GM20431 (cell line): ENCODE measurements at regions not wholly inside any gene's neighbourhood (a gene's known extent, or its start where the extent isn't known, plus 50 kb on each side); places are given as distances from the start of the nearest gene placed in this dataset.

Experiments used
- in situ Hi-C: fragments of 300-500 bp; cut with MseI, MboI; formaldehyde crosslinking; loops from one replicate; pipeline ENCODE4 v1.15.0; 2020; ENCODE audit warnings: low sequenced_read_pairs; ENCODE audit not compliant: unreplicated experiment

GRCh38 chr5:63573380-63573779, 388.9 kb downstream of the HTR1A start:
- in situ Hi-C loops = no loop called here

- in situ Hi-C loops = no loop called here
Measured at GRCh38 chr5:63572740-63573139, 389.5 kb downstream of the HTR1A start.

DNA sequence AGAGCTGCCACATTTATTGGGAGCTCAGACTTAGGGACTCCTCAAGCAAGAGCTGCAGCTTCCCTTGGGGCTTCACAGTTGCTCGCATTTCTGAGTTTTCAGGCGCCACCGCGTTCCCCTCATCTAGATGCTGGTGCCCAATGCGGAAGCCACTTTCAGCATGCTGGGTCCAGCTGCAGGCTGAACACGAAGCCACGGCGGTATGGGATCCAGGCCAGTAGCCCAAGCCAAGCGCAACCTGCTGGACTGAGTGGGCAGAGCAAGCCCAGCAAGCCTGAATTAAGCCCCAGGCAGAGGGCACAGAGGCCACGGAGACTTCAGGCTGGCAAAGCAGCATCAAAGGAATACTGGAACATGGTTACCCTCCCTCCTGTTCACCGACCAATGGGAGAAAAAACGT, 391.5 kb downstream of the HTR1A start:
- in situ Hi-C loops = no loop called here

GRCh38 chr5:63564789-63565188, 397.5 kb downstream of the HTR1A start:
- in situ Hi-C loops = no loop called here

DNA sequence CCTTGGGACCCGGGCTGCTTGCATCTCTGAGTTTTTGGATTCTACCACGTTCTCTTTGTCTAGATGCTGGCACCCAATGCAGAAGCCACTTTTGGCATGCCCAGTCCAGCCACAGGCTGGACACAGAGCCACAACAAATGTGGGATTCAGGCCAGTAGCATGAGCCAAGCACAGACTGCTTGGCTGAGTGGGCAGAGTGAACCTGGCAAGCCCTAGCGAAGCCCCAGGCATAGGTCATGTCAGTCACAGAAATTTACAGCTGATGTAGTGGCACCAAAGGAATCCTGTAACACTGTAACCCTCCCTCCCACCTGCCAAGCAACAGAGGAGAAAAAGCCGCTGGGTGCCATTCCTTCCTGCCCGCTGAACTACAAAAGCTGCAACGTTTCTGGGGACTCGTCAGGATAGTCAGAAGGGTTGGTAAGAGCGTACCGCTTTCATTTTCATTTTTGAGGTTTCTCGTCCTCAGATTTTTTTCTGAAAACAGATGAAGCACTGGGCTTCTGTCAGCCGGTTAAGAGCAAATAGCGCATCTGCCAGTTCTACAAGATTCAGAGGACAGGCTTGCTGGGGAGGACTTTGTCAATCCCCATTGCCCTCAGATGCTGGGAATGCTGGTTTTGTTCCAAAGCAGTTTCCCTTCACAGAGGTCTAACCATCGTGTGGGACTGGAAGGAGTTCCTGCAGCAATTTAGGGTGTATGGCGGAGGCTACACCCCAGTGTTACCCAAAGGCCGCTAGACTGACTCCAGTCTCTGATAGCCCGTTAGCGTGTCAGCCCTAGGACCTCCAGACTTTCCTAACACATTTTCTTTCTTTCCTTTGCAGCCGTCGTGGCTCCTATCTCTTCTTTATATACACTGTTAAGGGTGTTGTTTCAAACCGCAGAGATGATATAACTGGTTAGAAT, 399.0 kb downstream of the HTR1A start:
- in situ Hi-C loops = no loop called here

DNA sequence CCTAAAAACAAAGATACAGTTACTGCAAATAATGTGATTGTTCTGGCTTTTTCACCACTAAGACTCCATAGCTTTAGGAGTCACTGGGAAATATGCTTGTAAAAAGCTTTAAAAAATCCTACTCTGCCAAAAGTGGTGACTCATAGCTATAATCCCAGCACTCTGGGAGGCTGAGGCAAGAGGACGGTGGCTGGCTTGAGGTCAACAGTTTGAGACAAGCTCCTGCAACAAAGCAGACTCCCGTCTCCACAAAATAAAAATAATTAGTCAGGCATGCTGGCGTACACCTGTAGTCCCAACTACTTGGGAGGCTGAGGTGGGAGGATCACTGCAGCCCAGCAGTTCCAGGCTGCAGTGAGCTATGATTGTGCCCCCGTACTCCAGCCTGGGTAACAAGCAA, 406.4 kb downstream of the HTR1A start:
- in situ Hi-C loops = no loop called here

- in situ Hi-C loops = no loop called here
Measured at GRCh38 chr5:63554191-63554590, 408.1 kb downstream of the HTR1A start.

DNA sequence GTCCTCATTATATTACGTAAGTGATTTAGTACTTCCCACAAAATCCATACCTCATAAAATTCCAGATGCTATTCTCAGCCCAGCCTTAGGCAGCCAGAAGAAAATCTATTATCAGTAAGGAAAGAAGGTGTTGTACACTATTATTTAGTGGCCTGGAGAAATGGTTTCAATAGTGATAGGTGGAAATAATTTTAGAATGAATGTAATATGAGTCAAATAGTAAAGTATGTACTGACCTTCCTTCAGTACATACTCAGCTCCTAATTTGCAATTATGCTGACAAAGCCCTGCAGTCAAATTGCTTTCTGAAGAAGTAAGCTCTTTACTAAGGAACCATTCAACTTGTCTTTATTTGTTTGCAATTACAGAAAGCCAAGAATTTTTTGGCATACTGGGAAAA, 409.2 kb downstream of the HTR1A start:
- in situ Hi-C loops = no loop called here

GRCh38 chr5:63535840-63536602, 426.2 kb downstream of the HTR1A start:
- in situ Hi-C loops = no loop called here

DNA sequence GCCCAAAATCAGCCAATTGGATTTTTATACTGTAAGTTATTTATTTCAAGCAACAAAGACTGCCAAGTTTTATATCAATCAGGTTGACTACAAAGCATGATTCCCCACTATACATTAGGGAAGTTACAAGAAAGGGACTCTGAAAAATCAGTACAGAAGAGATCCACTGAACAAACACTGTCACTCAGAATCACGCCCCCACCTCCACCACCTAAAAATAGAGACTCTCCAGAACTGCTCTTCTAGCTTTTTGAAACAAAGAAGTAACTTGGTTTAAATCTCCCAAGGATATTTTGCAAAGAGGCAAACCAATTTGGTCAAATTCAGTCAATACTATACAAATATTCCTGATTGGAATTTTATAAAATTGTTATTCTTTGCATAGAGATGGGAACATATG, 438.0 kb downstream of the HTR1A start:
- in situ Hi-C loops = no loop called here

GRCh38 chr5:63516006-63516405, 446.2 kb downstream of the HTR1A start:
- in situ Hi-C loops = no loop called here

- in situ Hi-C loops = no loop called here
Measured at GRCh38 chr5:63500242-63500641, 462.0 kb downstream of the HTR1A start.

GRCh38 chr5:63495225-63495624, 467.0 kb downstream of the HTR1A start:
- in situ Hi-C loops = no loop called here

DNA sequence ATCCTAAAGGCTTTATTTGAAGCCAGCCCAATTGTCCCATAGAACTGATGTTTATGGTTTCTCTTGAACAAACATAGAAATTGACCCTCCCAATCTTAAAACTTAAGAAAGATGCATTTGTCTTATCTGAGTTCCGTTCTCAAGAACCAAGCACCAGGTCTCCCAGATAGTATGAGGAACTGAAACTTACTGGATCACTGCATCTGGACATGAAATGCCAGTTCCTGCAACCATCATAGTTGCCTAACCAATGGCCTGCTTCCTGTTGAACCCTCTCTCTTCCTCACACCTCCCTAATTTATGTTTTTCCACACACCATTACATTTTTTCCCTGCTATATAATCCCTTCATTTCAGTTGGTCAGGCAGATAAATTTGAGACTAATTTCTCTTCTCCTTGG, 478.9 kb downstream of the HTR1A start:
- in situ Hi-C loops = no loop called here

- in situ Hi-C loops = no loop called here
Measured at GRCh38 chr5:63473335-63473967, 488.8 kb downstream of the HTR1A start.

DNA sequence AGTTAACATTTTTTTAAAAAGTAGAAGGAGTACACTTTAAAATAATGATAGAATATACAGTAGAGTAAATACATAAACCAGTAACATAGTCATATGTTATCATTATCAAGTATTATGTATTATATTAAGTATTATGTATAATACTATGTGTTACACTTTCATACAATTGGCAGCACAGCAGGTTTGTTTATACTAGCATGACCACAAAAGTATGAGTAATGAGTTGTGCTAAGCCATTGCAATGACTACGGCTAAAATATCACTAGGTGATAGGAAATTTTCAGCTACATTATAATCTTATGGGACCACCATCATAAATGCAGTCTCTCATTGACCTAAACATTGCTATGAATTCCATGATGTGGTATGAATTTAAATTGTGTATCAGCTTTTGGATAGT, 506.0 kb downstream of the HTR1A start:
- in situ Hi-C loops = no loop called here

DNA sequence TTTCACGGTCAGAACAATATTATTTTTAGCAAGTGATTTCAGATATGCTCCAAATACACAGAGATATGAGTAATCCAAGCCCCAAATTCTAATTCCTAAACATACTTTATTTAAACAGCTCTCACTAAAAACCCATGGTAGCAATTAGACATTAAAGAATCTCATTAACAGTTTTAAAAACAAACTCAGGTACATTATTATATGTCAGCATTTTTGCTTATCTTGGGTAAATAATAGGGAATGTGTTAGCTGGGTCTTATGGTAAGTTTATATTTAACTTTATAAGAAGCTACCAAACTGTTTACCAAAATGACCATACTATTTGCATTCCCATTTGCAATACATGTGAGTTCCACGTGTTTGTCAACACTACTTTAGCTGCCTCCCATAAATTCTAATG, 511.1 kb downstream of the HTR1A start:
- in situ Hi-C loops = no loop called here

DNA sequence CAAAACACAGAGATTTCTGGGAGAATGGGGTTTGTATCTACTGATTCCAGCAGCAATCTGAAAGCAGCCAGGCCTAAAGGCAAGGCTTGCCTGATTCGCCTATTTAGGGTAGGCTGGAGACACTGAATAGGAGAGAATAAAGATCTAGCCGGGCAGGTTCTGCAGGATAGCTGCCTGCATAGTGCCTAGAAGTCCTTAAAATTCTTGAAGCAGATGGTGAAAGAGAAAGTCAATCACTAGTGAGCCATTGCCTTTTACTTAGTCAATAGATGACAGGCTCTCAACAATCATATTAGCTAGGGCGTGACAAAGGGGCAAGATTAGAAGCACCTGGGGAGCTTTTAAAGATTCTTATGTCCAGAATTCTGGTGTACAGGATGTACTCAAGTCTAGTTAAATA, 522.7 kb downstream of the HTR1A start:
- in situ Hi-C loops = no loop called here

DNA sequence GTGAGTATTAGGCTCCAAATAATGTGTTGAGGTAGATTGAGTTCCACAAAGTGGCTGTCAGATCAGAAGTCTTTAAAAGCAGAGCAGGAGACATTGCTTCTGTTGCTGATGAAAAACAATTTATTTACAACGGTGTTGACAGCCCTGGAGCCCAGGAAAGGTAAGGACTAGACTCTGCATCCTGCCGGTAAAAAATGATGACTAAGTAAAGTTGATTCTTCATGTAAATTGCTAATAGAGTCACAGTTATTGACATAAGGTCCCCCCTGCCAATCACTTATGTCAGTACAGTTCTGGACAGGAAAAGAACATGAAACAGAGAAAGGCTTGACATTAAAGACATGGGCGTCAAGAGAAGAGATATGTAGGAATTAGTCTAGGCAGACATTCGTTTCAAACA, 552.5 kb downstream of the HTR1A start:
- in situ Hi-C loops = loop anchor here (25.0 kb wide), 1 partner anchor 553 kb away; the partner anchor contains the start of gene HTR1A

- in situ Hi-C loops = loop anchor here (25.0 kb wide), 1 partner anchor 553 kb away; the partner anchor contains the start of gene HTR1A
Measured at GRCh38 chr5:63408984-63409383, 553.3 kb downstream of the HTR1A start.
